GM19455 (cell line): ENCODE measurements at regions not wholly inside any gene's neighbourhood (a gene's known extent, or its start where the extent isn't known, plus 50 kb on each side); places are given as distances from the start of the nearest gene placed in this dataset.
"Not testable (repeated sequence)": the region's sequence is repeated elsewhere in the genome, so short reads cannot be mapped to it uniquely, and the experiment has no call there.

Source experiments
- ATAC-seq: cut with Tn5 transposase; IDR thresholded peaks from one replicate; pipeline ENCODE4 v1.9.1; 2021; ENCODE audit not compliant: unreplicated experiment

DNA sequence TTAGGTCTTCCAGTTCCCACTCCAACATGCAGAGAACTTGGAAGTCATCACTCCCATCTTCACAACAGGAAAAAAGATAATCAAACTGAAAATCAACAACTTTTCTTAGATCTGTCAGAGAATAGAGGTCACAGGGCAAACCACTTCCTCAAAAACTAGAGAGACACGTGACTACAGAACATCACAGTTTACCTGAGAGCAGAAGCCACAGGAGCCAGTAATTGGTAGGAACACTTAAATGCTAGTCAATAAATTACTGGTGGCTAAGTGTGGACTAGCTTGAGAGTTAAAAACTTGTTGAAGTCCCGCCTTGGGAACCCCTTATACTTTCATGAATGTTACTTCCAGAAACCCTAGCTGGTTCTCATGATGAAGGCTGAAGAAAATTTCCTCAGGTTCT lies 81.1 kb downstream of the THSD1 start:
- not testable (repeated sequence) for ATAC-seq

DNA sequence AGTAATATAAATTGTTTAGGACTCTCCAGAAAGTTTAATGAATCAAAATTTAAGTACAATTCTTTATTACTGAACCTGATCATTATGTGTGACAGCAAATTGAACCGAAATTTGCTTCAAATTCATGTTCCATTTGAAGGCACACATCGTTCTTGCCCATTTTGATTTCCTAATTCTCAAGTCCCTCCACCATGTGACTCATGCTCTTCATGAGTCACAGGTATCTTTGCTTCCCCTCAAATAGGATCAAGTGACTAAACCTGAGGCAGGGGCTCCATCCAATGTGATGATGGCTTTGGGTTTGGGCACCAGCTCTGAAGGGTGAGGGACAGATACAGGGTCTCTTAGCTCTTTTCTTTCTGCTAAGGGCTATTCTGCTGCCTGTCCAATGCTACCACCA lies 86.1 kb downstream of the THSD1 start:
- no peak for ATAC-seq

DNA sequence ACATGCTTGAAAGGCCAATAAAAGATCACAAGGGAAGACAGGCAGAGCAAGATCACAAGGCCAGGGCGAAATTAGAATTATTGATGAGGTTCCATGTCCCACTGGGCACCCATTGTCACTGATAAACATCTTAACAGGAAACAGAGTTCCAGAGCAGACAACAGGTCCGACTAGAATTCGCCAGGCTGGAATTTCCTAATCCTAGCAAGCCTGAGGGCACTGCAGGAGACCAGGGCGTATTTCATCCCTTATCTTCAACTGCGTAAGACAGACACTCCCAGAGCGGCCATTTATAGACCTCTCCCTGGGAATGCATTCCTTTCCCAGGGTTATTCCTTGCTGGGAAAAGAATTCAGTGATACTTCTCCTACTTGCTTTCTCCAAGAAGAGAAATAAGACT lies 96.1 kb downstream of the THSD1 start:
- ATAC-seq: not testable (repeated sequence)

DNA sequence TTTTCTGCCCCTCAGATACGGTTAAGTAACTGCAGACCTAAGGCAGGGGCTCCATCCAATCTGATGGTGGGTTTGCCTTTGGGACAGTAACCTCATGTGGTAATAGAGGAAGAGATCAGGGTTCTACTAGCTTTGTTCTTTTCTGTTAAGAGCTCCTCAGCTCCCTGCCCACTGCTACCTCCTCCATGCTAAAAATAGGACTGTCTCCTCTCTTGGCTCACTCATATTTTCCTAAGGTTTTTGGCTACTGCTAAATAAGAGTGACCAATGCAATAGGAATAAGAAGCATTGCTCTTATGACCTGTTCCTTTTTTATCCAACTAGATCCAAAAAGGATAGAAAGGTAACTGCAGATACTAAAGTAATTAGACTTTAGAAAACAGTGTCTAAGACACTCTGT lies 99.6 kb downstream of the THSD1 start:
- not testable (repeated sequence) for ATAC-seq

DNA sequence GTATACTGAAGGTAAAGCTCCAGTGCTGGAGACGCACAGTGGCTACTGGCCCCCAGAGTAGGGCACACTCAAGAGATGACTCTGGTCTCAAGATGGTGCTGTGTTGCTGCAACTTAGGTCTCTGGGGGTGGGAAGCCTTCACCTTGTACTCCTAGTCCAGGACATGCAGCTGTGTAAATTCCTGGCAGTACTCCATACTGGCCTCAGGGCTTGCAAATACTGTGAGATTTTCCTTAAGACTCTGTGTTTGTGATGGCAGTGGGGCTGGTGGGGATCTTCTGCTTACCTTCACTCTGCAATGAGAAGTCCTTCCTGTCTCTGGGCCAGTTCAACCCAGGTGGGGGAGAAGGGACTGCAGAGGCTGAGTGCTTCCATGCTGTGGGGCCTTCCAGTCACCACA lies 102.9 kb downstream of the THSD1 start:
- ATAC-seq: not testable (repeated sequence)

DNA sequence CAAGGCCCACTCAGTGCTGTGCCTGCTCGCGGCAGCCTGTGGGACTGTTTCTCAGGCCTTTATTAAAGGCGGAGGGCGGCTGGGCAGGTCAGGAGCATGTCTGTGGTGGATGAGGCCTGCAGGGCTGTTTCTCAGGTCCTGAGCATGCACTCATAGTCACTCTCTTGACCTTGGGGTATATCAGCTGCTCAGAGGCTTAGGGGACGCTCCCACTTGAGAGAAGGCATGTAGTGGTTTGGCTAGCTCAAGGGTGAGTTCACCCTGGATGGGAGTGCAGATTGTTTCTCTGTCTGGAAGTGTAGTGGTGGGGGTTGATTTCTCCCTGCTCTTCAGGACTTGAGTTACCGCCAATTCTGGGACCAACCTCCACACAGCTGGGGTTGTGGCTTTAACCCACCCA lies 103.3 kb downstream of the THSD1 start:
- not testable (repeated sequence) for ATAC-seq

DNA sequence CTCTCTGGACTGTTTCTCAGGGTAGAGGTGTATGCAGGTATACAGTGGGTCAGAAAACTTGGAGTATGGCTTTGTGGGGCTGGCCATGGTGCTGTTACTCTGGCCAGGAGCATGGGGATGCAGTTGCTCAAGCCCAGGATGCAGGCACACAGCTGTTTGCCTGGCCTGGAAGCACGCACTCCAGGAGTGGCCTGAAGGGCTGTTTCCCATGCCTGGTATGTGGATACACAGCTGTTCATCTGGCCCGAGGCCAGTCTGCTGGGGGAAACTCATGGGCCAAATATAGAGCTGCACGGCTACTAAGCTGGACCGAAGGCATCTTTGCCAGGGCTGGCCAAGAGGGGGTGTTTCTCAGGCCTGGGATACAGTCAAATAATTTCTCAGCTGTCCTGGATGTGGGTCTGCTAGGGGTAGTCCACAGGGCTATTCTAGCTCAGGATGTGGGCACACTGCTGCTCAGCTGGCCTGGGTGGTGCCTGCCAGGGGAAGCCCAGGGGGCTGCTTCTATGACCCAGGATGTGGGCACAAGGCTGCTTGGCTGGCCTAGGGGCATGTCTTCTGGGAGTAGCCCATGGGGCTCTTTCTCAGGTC lies 104.1 kb downstream of the THSD1 start:
- ATAC-seq: not testable (repeated sequence)

DNA sequence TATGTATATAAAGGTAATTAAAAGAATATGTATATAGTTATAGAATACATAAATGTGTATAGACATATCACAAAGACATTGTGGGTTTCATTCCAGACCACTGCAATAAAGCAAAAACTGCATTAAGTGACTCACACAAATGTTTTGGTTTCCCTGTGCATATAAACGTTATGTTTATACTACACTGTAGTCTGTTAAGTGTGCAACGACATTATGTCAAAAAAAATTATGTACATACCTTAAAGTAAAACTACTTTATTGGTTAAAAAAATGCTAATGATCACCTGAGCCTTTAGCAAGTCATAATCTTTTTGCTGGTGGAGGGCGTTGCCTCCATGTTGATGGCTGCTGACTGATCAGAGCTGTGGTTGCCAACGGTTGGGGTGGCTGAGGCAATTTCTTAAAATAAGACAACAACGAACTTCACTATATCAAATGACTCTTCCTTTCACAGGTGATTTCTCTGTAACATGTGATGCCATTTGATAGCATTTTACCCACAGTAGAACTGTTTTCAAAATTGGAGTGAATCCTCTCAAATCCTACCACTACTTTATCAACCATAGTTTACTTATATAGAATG lies 107.8 kb downstream of the THSD1 start:
- not testable (repeated sequence) for ATAC-seq

DNA sequence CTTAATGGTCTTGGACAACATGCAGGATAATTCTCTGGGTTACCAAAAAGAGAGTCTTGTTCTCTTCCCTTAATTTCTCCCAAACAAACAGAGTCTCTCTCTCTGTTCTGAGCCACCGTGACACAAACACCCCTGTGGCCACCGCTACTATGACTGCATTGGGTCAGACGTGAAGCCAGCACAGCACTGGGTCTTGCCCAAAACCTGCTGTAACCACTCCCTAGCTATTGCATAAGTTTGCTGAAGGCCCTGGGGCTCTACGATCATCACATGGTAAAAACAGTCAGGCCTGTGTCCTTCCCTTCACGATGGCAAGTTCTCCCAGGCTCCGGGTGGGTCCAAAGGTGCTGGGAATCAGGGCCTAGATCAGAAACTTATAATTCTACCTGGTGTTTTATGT lies 117.1 kb downstream of the THSD1 start:
- not testable (repeated sequence) for ATAC-seq

DNA sequence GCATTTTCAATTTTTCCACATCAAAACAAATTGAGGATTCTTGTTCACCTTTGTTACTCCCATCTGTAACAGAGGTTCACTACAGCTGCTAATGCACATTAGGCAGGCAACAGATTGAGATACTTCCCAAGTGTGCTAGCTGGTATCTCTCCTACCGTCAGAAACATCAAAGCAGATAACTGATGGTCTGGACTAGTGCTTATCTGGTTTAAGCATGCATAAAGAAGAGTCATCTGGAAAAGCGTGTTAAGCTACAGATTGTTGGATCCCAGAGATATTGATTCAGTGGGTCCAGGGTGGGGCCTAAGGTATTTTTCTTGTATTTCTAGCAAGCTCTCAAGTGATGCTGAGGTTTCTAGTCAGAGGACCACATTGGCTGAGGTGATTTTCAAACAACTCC lies 122.0 kb upstream of the NEK3 start:
- not testable (repeated sequence) for ATAC-seq

DNA sequence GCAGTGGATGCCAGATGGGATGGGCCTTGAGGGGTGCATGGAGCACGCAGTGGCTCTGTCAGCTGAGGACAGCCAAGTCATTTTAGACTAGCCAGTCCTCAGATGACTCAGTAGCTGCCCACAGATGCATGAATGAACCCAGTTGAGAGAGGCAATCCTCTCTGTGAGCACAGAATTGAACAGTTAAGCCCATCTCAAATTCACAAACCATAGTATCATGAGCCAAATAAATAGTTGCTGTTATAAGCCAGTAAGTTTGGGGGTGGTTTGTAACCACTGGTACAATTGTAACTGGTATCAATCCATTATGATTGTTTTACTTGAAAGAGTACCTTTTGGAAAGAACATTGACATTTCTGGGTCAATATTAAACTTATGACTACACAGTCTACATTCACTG lies 120.0 kb upstream of the NEK3 start:
- ATAC-seq: not testable (repeated sequence)

DNA sequence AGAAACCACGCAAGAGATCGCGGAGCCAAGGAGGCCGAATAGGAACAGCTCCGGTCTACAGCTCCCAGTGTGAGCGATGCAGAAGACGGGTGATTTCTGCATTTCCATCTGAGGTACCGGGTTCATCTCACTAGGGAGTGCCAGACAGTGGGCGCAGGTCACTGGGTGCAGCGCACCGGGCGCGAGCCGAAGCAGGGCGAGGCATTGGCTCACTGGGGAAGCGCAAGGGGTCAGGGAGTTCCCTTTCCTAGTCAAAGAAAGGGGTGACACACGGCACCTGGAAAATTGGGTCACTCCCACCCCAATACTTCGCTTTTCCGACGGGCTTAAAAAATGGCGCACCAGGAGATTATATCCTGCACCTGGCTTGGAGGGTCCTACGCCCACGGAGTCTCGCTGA lies 94.9 kb upstream of the NEK3 start:
- ATAC-seq: not testable (repeated sequence)

DNA sequence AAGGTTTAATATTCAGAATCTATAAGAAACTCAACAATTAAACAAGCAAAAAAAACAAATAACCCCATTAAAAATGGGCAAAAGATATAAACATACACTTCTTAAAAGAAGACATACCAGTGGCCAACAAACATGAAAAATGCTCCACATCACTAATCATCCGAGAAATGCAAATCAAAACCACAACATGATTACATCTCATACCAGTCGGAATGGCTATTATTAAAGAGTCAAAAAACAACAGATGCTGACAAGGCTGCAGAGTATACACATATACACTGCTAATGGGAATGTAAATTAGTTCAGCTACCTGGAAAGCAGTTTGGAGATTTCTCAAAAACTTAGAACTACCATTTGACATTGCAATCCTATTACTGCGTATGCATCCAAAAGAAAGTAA lies 81.4 kb upstream of the NEK3 start:
- peak; percentile 74 for ATAC-seq

DNA sequence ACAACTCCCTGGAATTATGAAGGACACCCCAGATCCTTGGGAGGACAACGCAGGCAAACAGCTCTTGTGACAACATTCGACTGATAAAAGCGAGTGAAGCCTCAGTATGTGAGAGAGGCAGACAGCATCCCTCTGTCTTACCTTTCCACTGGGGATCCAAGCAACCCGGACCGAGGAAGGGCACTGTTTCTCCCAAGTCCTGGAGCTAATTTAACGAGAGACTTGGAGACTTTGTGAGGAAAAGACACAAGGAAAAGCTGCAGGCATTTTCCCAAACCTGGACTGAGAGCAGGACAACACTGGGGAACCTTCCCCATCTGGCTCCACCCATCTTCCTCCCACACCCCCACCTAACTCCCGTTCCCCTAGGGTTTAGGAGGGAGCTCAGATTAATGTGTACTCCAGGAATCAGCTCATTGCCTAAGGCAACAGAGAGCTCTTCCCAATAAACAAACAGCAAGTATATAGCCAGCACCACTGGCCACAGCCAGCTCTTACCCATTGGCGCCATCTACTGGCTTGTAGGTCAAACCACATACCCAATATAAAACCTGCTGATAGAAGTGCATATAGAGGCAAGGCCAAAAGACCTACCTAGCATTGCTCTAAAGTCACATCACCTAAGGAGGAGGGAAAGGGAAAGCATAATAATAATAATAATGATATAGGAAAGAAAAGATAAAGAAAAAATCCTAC lies 76.7 kb upstream of the NEK3 start:
- peak; percentile 76 for ATAC-seq

DNA sequence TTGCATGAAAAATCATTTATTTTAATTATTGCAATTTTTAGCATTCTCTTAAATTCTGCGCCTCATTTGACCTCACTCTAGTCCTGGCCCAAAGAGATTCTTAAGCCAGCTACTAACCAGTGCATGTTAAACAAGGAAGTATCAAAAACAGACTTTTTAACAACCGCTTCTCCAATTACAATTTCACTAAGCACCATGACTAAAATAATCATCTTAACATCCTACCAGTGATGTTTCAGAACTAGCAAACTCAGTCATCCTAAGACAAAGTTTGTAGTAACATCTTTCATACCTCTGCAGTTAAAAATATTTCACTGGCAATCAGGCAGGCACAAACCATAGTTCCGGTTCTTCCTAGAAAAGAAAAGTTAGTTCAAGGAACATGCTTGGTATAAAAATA lies 75.5 kb upstream of the NEK3 start:
- ATAC-seq: peak; percentile 46

DNA sequence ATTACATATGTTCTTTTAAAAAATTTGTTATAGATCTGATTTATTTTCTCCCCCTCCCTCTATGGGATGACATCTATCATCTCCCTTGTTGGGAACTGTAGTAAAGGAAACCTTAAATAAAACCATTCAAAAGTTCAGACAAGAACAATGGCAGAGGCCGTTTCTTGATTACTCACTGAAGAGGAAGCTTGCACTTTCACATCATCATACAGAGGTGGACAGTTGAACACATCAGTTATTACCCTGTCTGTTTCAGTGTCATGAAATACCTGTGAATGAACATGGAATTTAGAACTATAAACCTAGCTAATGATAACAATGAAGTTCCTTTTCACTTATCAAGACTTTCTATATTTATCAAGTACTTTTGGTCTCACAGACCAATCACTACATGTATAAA lies 63.7 kb upstream of the NEK3 start:
- ATAC-seq: not testable (repeated sequence)

DNA sequence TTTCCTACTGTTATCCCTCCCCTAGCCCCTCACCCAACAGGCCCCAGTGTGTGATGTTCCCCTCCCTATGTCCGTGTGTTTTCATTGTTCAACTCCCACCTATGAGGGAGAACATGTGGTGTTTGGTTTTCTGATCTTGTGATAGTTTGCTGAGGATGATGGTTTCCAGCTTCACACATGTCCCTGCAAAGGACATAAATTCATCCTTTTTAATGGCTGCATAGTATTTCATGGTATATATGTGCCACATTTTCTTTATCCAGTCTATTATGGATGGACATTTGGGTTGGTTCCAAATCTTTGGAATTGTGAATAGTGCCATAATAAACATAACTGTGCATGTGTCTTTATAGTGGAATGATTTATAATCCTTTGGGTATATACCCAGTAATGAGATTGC lies 54.5 kb upstream of the NEK3 start:
- ATAC-seq: not testable (repeated sequence)

DNA sequence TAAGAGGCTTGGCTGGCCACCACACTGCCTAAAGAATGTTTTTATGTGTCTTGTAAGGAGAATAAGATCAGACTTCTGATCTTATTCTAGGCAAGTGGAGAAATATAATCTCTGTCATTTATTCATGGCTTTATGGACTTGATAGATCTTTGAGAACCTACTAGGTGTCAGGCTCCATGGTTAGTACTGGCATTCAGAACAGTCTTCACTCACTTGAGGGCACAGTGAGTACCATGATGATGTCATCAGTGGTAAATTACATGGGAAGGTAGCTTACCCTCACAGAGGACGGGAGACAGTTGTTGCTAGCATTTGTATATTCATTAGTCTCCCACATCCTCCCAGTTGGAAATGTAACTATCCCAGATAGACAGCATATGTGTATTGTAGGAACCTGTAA lies 53.5 kb upstream of the NEK3 start:
- not testable (repeated sequence) for ATAC-seq

DNA sequence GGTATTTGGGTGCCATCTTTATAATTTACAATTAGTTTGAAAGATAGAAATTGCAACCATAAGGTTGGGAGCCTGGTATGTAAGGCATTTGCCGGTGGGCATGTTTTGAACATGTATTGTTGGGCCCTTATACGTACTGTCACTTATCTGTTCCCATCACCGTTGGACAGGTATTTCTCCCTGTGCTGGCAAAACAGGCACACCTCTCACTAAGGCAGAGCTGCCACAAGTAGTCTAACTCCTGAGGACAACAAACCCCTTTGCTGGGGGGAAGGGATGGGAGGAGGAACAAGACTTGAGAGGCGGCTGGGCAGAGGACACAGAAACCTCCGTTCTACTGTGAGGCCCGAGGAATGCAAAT lies 52.0 kb upstream of the NEK3 start:
- not testable (repeated sequence) for ATAC-seq

DNA sequence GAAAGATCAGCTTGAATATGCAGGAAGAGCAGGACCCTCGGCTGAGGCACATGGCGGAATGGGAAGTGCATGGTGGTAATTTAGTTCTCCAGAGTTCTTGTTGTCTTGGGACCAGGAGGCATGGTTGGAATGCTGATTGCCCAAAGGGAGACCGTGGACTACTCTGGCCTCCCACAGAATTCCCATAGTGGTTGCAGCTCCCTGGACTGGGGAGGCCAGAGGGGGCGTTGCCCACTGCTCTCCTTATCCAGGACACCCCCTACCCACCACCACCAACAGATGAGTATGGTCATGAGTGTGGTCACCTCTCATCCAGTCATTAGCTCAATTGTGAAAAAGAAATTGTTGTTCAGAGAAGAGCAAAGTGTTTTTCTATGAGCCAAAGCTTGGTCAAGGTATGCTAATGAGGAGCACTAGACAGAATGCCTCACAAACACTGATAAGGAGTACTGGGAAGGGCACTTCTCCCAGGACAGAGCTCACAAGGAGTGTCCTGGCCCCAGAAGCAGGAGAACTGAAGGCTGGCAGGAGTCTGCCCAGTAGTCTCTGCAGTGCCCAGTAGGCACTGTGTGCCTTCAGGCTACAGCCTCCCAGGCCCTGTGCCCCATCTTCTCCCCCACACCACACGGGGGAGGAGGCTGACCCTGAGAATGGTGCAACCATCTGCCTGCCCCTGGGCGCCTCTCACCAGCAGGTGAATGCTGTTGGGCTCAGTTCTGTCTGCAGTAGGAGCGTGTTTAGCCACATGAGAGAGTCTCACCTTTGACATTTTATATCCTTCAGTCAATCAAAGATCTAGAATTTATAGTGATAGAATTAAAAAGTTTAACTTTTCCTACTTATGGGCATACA lies 51.4 kb upstream of the NEK3 start:
- not testable (repeated sequence) for ATAC-seq
